Activated T-cell treated with anti-CD3 and anti-CD28 coated beads for 4 hours (primary cell): ENCODE measurements at regions not wholly inside any gene's neighbourhood (a gene's known extent, or its start where the extent isn't known, plus 50 kb on each side); places are given as distances from the start of the nearest gene placed in this dataset.

Source experiments
- DNase-seq: peaks from one replicate; pipeline ENCODE4 v3.0.0-alpha.2; 2020

GRCh38 chr6:85396159-85396808 lies 53.6 kb upstream of the NT5E start:
- DNase-seq = no peak

GRCh38 chr6:85395746-85396145 lies 54.1 kb upstream of the NT5E start:
- no peak for DNase-seq

- no peak for DNase-seq
Observed at GRCh38 chr6:85394853-85395538, 54.9 kb upstream of the NT5E start.

- DNase-seq = no peak
Observed at GRCh38 chr6:85394199-85394598, 55.7 kb upstream of the NT5E start.

DNA sequence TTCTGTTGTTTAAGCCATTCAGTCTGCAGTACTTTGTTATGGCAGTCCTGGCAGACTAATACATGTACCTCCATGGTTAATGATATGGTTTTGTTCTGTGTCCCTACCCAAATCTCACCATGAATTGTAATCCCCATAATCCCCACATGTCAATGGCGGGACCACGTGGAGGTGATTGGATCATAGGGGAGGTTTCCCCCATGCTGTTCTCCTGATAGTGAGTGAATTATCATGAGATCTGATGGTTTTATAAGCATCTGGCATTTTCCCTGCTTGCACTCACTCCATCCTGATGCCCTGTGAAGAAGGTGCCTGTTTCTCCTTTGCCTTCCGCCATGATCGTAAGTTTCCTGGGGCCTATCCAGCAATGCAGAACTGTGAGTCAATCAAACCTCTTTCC lies 57.5 kb upstream of the NT5E start:
- DNase-seq = no peak

- DNase-seq = no peak
Observed at GRCh38 chr6:85390775-85391174, 59.1 kb upstream of the NT5E start.

DNA sequence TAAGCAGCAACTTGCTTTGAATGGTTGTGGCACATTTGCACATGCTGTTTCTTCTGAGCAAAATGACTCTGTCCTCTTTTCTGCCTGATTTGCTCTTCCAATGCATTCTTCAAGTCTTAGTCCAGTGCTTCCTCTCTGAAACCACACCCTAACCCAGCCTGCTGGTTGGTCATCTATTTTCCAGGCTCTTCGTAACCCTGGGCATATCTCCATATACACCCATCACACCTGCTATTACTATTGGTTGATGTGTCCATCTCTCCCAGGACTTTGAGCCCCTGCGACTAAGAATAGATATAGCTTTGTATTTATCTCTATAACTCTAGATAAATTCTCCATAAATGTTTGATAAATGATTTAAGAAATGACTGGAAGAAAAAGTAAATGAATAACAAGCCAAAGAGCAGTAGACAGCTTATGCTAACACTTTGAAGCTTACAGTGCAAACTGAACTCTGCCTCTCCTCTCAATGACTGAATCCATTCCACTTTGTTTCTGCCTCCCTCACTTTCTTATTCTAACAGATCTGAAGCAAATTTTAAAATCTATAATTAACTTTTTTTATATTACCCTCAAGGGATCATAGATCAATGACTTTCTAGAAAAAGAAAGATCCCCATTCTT lies 59.7 kb upstream of the NT5E start:
- no peak for DNase-seq

GRCh38 chr6:85389151-85389797 lies 60.6 kb upstream of the NT5E start:
- peak; percentile 4 for DNase-seq

- no peak for DNase-seq
Observed at GRCh38 chr6:85388531-85388930, 61.4 kb upstream of the NT5E start.

DNA sequence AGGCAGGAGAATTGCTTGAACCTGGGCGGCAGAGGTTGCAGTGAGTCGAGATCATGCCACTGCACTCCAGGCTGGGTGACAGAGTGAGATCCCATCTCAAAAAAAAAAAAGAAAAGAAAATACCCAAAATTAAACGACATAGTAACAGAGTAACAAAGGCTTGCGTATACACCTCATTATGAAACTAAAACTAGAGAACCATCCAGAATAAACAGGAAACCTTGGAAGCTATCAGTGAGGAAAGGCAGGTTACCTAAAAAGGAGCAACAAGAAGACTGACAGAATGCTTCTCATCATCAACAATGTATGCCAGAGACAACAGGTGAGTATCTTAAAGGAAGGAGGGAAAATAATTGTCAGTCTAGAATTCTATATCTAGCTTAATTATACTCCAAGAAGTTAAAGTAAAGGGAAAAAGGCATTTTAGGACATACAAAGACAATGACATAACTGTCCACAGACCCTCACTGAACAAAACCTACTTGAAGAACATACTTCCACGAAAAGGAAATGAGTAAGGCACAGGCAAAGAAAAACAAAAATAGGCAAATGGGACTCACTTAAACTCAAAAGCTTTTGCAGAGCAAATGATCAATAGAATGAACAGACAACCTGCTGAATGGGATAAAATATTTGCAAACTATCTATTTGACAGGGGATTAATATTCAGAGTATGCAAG lies 64.1 kb upstream of the NT5E start:
- no peak for DNase-seq

DNA sequence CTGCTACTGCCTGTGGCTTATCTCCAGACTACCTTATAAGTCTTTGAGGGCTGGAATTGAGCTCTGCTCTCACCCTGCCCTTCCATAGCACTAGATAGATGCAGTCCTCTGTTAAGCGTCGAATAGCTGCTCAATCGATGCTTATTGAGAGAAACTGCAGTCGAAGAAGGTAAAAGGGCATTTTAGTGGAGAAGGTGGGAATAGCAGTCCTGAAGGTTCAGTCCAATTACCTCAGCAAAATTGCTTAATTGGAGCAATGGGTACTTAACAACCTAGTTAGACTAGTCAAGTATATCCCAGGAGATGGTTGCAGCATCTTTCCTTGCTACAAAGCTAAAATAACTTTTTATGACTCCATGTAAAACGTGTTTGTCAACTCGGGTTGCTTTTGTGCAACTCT lies 66.8 kb upstream of the NT5E start:
- DNase-seq = no peak

DNA sequence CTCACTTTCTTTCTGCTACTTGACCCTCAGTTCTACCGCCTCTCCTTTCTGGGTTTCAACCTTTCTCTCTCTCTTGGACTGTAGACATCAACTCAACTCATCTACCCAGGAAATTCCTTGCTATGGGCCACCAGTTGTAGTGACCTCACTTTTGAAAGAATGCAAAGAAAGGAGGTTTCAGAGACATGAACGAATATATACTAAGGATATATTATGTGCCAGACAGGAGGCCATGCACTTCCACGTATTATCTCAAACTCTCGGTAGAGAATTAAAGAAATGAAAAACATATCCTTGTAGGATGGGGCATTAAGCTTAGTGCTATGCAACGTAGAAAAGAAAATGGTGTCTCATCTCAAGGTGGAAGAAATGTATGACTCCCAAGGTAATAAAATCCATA lies 67.3 kb upstream of the NT5E start:
- DNase-seq = no peak

DNA sequence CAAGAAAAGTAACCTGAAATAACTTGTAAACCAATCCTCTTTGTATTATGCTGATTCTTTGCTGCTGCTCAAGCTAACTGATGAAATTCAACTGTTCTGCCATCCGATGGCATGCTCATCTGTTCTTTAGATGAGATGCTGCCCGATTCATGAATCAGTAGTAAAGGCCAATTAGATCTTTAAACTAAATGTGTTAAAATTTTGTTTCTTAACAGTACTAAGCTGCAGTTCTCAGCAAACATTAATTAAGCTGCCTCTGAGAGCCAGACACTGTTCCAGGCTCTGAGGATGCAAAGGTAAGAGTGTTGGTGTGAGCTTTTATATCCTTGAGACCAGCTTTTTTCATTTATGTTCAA lies 77.0 kb upstream of the NT5E start:
- no peak for DNase-seq

- no peak for DNase-seq
Observed at GRCh38 chr6:85372188-85372914, 77.5 kb upstream of the NT5E start.

- no peak for DNase-seq
Observed at GRCh38 chr6:85368631-85369030, 81.3 kb upstream of the NT5E start.

DNA sequence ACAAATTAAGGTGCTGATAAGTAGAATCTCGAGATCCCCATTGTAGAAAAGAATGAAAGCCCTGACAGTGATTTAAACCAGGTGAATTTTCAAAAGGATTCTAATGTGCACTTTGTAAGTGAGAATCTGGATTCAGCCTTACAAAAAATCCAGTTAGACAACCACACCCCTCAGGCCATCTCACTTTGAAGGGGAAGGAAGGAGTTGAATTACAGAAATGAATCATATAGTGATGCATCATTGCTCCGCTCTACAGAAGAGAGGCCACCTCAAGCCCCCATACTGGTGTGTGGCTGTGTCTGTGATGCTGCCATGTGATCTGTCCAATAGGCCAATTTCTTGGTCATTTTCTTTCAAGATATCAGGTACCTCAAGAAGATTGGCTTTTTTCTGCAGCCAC lies 85.5 kb upstream of the NT5E start:
- no peak for DNase-seq

- DNase-seq = no peak
Observed at GRCh38 chr6:85363870-85364269, 86.0 kb upstream of the NT5E start.

DNA sequence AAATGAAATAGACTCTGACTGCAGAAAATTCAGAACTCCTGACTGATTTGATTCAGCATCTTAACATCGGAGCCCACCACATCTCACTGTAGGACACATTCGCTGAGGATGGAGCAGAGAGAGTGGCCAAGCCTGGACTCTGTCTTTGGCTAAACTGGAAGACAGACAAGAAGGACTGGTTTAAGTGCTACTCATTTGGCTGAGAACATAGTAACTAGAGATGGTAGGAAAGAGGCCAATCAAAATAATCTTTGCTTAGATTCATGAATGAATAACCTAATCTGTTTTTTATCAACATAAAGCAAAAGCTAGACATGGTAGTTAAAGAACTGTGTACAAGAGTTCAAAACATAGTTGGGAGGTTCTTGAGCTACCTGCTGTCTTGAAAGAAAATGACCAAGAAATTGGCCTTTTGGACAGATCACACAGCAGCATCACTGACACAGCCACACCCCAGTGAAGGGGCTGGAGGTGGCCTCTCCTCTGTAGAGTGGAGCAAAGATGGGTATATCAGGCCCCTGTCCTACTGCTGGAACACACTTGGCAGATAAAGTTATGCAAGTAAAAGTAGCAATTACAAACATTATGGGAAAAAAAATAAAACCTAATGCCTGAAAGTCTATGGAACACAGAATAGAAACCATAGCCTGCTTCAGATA lies 87.1 kb upstream of the NT5E start:
- DNase-seq = no peak

- no peak for DNase-seq
Observed at GRCh38 chr6:85361643-85362014, 88.3 kb upstream of the NT5E start.

DNA sequence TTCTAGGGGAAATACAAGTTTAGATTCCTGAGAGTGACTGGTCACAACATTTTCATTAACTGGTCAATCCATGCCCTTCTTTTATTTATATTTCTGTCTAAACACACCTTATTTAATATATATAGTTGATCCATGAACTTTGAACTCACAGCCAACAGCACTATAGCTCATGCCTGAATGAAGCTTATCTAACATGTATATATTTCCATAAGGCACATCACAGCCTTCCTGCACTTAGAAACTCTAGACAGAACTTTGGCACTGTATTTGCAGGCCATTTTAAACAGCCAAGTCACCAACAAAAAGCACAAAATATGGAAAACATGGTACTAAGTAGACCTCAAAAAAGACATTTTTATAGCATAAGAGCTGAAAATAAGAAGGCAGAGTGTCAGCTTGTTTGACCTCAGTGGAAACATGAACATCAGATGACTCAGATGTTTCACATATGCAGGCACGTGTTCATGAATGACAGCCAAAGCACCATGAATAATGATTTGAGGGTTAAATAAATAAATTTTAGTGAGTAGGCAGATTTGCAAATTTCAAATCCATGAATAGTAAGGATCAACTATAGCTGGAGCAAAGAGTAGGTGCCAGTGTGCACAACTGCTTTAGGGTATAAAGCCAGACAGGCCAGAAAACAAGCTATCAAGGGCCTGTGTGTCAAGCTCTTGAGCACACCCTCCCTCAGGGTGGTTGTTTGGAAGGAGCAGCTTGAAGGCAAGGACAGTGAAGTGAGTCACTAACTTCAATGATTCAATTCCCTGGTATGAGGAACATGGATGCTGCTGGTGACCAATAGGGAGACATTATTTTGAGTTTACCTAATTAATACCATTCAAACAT lies 88.9 kb upstream of the NT5E start:
- no peak for DNase-seq

DNA sequence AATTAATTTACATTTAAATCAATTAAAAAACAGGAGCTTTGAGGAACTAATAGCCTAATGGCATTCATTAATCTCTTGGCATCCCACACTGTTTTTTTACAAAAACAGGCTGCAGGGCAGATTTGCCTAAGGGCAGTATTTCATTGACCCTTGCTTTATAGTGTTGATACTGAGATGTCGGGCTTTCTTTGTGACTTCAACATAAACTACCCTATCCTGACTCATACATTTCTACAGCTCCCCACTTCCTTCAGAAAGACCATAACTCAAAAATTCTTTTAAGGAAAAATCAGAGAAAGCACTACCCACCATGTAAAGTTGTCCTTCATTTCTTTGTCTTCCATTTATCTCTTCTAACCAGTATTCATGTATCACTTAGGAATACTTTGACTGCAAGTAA lies 92.2 kb upstream of the NT5E start:
- DNase-seq = no peak
